DMS 273 (cell line): ENCODE measurements at regions not wholly inside any gene's neighbourhood (a gene's known extent, or its start where the extent isn't known, plus 50 kb on each side); places are given as distances from the start of the nearest gene placed in this dataset.
A peak's percentile ranks its signal among the peaks of the same experiment; 100 is the strongest.
"Not testable (repeated sequence)": the region's sequence is repeated elsewhere in the genome, so short reads cannot be mapped to it uniquely, and the experiment has no call there.

Source experiments
- DNase-seq: peaks from one replicate; lab custom pipeline; 2025; ENCODE audit not compliant: unreplicated experiment; lab: John Stamatoyannopoulos, UW

DNA sequence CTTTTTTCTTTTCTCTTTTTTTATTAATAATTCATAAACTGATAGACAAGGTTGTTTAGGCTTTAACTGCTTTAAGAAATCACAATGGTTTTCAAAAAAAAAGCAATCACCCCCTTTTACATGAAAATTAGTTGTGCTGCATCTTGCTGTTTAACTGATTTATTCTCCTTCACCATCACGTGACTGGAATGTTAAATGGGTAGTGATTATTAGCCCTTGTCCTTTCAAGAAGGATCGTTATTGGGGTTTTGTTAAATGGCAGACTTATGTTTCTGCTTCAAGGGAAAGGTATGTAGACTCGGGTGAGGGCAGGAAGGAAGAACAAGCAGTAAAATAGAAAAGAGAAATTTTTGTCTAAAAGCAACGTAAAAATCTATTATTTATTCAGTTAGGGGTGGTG, 175.6 kb upstream of the TLE4 start:
- DNase-seq = no peak

DNA sequence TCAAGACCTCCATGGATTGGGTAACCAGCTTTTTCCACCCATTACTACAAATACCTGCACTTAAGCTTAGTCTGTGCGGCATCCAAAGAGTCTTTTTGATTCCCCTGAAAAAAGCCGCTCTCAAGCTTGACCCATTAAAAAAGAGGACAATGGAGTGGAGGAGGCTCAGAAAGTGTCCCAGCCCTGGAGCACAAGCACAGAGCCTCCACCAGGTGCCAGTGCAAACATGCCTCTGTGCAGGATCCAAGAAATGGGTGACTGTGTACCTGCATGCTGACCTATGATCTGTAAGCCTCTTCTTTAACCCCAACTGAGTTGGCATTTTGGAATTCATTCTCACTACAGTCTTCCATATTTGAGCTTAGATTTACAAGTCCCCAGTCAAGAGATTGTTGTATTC, 168.3 kb upstream of the TLE4 start:
- no peak for DNase-seq

DNA sequence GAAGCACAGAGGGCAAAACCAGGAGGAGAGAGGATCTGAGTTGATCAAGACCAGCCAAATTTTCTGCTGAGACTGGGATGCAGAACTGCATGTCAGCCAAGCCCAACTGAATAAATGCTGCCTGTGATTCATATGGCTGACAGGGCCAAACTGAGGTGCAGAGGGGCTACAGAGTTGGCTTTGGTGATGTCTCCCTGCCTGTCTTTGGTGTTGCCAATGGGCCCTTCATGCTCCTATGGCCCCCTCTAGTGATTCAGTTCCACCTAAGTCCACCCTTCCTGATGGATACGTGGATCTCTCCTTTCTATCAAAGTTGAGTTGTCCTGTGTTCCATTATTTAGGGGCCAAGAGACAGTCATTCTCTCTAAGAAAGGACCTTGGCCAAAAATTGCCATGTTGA, 163.6 kb upstream of the TLE4 start:
- no peak for DNase-seq

DNA sequence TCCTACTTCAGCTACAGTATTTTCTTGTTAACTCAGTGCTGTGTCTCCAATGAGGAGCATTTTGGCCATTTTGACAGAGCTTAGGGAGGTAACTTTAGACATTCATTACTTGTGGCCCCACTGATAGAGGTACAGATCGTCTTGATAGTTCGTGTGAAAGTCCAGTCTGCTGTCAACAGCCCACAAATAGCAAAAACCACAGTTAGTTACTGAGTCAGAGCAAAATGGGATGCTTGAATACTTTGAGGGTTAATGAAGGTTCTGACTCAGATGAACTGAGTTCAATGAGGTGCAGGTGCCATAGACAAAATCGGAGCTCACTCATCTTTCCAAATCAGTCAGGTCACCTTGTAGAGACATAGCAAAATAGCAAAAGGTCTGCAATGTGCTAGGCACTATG, 163.1 kb upstream of the TLE4 start:
- DNase-seq = no peak

DNA sequence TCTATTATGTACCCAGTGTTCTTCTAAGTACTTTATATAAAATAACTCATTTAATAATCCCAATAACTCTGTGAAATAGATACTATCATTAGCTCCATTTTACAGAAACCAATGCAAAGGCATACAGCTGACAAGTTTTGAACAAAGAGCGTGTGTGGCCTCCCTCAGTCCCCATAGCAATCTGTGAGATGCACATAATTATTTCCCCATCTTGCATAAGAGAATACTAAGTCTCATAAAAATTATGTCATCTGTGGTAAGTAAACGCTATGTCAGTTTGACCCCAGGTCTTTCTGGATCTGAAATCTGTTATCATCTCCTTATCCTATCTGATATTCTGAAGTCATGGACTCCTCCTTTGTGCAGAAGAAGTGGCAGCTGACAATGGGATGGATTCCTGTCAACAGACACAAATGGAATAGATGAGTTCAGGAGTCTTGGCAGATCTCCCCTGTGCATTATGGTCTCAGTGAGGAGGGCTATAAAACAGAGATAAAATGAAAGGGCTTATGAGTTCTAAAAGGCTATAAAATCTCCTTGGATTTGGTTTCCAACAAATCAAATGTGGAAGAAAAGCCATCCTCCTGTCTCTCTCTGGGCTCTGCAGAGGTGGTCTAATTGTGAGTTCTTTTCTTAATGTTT, 162.5 kb upstream of the TLE4 start:
- DNase-seq = no peak

DNA sequence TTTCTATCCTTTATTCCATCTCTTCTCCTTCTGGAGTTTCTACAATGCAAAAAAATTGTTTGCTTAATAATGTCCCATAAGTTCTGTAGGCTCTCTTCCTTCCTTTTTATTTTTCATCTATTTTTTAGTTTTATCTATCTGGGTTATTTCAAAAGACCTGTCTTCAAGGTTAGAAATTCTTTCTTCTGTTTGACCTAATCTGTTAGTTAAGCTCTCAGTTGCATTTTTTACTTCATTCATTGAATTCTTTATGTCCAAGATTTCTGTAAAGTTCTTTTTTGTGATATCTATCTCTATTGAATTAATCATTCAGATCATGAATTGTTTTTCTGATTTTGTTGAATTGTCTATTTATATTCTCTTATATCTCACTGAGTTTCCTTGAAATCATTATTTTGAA, 145.9 kb upstream of the TLE4 start:
- DNase-seq = no peak

DNA sequence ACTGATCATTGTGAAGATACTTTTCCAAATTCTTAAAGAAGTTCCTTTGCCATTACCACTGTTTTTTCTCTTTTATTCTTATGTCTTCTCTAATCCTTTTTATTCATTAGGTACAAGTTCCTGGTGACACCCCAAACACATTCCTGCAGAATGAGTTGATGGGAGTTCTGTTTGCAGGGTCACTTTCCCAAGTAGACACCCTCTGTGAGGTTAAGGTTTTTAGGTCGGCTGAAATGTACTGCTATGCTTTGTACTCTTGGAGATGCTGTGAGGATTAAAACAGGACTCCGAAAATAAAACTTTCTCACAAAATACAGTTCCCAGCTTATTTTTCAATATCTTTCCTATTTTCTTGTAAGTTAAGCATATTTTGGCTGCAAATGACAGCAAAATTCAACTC, 143.3 kb upstream of the TLE4 start:
- DNase-seq = no peak

DNA sequence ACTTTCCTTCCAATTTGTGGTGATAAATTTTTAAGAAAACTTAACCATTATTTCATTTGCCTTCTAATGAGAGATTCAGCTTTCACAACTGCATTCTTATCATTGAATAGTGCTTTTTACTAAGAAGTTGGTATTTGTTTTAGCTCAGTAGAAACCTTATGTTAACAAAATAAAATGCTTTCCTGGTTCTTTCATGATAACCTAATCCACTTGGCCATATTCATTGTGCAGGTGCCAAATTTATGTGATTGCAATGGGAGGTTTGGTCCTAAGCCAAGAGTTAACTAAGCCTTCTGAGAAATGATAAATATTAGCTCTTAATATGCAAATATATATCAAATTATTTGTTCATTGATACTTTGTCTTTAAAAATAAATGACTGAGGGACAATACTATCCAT, 141.1 kb upstream of the TLE4 start:
- DNase-seq = peak; percentile 1

DNA sequence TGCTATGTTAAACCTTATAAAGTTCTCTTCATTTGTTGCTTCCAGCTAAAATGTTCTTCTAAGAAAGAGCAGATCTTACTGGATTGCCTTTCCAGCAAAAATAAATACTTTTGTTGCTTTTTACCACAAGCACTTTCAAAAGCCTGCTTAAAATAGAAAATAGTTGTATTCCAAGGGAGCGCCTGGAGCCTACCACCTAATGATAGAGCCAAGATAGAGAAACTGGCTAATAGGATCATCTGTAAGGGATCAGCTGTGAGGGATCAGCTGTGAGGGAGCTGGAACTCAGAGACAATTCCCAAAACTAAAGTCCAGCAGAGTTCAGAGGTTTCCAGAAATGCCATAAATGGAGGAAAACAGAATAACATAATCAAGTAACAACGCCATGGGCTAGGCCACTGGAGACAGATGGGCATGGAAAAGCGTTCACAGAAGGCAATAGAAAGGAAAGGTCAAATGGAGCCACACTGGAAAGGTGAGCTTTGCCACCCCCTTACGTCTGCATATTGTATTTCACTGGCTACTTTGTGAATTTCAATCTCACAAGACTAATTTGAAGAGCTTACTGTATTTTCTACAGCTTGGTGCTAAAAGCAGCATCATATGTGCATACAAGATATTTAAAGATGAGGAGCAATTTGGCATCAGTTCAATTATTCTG, 140.6 kb upstream of the TLE4 start:
- DNase-seq = peak; percentile 72

DNA sequence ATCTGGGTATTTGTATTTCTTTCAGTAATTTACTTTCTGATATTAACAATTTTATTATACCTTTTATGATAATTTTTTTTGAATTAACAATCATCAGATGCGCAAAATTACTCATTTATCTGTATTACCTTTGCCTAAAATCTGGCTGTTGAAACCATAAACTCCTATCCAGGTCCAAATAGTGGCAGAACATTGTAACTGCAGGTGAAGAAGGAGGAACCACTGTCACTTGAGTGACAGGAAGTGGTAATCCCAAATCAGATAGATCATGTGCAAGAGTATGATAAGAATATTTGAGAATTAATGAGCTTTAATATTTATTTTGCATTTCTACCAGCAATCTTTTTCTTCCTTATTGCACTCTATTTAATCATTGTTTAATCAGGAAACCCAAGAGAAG, 139.3 kb upstream of the TLE4 start:
- DNase-seq = peak; percentile 6

DNA sequence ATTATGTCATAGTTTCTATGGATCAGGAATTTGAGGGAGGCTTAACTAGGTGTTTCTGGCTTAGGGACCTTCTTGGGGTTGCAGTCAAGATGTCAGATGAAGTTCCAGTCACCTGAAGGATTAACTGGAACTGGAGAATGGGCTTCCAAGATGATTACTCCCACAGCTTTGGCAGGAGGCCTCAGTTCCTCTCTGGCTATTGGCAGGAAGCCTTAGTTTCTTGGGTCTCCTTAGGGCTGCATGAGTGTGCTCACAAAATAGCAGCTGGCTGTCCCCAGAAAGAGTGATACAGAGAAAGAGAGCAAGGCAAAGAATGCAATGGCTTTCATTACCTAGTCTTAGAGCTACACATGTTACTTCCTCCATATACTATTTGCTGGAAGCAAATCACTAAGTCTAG, 138.1 kb upstream of the TLE4 start:
- peak; percentile 6 for DNase-seq

DNA sequence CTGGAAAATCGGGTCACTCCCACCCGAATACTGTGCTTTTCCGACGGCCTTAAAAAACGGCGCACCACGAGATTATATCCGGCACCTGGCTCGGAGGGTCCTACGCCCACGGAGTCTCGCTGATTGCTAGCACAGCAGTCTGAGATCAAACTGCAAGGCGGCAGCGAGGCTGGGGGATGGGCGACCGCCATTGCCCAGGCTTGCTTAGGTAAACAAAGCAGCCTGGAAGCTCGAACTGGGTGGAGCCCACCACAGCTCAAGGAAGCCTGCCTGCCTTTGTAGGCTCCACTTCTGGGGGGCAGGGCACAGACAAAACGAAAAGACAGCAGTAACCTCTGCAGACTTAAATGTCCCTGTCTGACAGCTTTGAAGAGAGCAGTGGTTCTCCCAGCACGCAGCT, 132.5 kb upstream of the TLE4 start:
- not testable (repeated sequence) for DNase-seq

DNA sequence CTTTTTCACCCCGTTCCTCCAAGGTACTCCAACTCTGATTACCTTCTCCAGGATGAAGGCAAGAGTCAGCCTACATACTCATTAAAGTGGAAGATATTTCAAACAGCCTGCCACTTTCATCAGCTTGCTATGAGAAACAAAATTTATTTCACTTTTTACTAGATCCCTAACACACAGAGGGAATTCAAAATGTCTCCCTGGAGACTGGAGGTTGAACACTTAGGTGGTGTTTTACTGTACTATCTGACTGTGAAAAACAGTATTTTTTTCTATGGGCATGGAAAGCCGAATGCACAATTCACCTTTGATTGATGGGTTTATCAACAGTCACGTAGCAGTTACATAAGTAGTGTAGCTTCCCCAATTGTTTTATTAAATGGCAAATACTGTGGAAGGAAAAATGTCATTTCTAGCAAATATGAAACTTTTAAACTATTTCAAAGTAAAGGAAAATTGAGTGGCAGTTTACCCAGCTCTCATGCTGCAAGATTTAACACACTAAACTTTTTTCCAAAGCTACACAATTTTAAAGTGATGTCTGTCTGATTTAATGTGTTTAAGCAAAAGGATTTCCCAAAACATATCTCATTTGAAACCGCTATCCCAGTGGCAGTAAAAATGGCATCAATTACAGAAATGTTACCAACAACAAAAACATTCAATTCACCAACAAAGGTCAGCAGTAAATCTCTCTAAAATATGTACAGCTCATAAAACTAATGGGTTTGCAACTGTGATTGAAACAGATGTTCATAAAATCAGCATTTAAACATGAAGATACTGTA, 125.0 kb upstream of the TLE4 start:
- DNase-seq = no peak

DNA sequence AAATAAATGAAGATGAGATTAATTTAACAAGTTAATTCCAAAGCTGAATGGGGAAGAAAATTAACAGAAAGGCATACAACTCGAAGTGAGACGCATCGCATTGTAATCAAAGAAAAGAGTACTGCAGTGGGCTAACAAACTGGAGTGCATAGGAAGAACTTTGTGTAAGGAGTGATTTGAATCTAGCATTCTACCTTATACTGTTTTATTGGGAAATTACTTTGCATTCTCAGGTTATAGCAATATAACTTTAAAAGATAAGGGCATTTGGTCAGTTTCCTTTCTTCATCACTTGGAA, 124.5 kb upstream of the TLE4 start:
- no peak for DNase-seq

DNA sequence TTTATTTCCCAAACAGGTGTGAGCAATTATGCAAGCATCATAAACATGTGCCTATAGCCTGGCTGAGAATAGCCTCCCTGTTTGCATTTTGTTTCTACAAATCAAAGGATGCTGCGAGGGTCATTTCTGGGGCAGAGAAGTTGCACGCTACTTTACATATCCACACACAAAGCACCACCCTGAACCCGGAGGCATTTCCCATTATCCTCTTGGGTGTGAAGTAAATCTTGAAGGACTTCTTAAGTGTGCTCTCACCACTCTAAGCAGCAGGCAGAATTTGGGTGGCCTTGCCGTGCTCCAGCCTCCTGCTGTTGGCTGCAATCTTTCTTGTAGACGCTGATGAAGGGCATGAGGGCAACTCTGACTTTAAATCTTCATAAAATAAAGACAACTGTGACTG, 124.0 kb upstream of the TLE4 start:
- no peak for DNase-seq

DNA sequence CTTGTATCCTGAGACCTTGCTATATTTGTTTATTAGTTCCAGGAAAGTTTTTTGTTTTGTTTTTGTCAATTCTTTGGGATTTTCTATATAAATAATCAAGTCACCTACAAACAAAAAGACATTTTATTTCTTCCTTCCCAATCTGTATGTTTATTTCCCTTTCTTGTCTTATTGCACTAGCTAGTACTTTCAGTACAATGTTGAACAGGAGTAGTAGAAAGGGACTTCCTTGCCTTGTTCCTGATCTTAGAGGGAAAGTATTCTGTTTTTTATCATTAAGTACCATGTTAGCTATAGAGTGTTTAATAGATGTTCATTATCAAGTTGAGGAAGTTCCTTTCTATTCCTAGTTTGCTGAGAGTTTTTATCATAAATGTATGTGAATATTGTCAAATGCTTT, 119.5 kb upstream of the TLE4 start:
- no peak for DNase-seq

DNA sequence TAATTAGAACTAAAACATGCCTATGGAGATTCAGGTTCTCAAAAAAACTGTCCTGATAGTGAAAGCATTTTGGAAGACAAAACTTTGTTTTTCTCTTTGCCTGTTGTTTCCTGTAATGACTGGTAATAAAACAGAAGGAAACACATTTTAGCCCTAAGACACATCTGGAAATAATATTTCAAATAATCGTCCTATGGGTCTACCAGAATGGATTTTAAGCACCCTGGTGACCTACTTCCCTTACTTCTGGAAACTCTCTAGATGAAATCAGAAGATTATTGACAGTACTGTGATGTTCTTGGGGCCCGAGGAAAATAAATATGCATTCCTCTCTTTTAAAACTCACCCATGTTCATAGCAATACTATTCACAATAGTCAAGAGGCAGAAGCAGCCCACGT, 110.1 kb upstream of the TLE4 start:
- no peak for DNase-seq

DNA sequence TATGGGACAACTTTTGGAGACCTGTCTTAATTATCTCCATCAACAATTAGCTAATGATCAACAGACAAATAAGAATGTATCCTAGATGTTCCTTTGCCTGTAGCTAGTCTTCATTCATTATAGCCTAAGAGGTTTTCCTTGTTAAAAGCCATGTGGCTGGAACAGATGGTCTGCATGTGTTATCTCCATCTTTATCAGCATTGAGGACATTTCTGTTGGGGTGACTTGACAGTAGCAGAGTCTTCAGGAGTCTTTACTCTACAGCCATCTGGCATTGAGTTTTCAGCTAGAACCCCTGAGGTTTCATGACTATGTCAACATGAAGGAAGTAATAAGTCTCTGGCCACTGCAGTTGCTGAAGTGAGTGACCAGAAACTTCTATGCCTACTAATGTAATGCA, 106.6 kb upstream of the TLE4 start:
- DNase-seq = peak; percentile 76

DNA sequence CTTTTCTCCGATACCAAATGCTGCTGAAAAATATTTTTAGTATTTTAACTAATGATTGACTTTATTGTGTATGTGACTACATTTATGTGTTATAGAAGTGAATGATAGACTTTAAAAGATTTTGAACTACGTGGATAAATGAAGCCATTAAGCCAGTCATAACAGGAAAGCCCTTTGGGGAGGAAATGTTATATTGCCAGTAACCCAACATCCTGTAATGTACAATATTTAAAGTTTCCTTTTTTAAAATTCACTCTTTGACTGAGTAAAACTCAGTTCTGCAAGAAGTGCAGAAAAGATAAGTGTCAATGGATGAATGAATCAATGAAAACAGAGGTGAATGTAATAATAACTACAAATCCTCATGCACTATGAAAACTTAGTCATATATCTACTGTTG, 102.6 kb upstream of the TLE4 start:
- DNase-seq = no peak

DNA sequence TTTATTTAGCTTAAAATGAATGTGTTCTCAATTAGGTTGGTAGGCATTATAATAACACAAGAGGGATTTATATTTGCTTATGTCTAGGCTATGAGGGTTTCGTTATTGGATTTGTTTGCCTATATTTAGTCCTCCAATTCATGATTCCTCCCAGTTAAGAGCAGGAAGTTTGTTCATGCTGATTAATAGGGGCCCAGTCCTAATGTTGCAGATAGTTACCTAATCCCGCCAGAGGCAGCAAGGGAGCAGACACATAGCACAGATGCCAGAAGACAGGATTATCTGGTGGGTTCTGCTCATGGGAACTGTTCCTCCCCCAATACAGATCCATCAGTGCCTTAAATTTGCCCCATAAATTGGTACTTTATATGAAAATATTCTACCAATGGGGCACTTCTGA, 100.8 kb upstream of the TLE4 start:
- no peak for DNase-seq

DNA sequence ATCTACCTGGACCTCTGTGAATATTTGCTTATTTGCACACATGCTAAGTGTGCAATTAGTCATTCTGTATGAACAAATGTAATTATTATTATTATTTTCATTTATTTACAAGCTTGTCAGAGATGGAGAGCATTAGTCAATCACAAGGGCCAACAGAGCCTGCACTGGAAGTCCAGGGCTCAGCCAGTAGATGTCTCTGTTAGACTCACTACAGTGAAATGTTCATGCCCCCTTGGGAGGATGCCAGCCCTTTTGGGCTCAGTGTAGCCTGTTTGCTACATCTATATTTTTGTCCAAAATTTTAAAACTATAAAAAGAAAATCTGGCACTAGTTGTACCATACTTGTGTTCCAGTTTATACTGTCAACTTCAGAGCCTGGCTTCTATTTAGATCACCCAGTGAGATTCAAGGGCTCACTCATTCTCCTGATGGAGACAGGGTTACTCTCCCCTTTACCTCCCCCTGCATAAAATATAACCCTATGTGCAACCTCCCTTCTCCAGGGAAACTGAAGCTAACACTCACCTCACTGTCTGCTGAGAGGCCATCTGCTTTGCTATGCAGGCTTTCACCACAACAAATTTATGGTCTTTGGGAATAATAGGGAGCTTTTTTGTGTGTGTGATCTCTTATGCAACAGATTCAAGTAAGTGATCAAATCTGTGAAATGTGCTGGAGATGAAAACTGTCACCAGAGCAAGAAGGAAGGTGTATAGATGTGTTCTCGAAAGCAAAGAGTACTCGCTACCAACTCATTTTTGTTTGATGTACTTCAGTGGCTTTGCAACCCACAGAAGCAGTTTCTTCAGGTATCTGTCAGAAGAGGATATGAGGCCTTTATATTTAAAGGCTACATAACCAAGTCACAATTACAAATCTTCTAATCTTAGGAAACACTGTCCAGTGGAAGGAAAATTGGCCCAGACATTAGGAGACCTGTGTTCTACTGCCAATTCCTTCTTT, 99.9 kb upstream of the TLE4 start:
- DNase-seq = peak; percentile 78

DNA sequence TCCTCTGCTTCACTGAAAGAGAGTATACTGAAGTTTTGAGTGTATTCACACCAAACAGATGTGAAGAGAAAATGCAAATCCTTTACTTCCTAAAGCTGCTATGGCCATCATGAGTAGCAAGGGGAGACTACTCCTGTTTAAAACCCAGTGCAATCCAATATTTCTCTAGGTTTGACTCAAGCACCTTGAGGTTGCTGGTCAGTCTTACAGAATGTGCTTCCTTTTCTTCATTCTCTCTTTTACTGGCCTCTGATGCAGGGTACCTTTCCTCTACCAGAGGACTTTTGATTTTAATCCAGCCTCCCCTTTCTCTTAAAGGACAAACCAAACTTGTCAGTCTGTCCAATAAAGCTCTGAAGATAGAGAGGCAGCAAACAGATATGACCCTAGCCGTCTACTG, 98.1 kb upstream of the TLE4 start:
- no peak for DNase-seq
